ENCODE measurements at regions not wholly inside any gene's neighbourhood (a gene's known extent, or its start where the extent isn't known, plus 50 kb on each side); places are given as distances from the start of the nearest gene placed in this dataset.
"Not testable (repeated sequence)": the region's sequence is repeated elsewhere in the genome, so short reads cannot be mapped to it uniquely, and the experiment has no call there.

DNA sequence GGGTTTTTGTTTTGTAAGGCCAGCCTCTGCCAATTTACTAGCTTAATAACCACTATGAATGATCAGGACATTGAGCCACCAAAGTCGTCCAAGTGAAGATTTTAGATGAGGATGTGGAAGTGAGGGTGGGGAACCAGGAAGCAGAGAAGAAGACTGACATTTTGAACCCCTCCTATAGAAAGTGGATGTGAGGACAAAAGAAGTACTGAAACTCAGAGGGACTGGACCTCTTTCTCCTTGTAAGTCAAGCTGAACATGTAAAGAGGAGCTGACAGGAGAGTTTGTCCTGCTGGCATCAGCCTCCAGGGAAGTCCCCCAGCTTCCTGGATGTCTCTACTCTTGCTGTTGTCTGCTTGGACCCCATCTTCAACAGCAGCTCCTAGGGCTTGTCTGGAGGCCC, 338.2 kb upstream of the NCAM1 start:
- TF ChIP-seq, protein P1, sequence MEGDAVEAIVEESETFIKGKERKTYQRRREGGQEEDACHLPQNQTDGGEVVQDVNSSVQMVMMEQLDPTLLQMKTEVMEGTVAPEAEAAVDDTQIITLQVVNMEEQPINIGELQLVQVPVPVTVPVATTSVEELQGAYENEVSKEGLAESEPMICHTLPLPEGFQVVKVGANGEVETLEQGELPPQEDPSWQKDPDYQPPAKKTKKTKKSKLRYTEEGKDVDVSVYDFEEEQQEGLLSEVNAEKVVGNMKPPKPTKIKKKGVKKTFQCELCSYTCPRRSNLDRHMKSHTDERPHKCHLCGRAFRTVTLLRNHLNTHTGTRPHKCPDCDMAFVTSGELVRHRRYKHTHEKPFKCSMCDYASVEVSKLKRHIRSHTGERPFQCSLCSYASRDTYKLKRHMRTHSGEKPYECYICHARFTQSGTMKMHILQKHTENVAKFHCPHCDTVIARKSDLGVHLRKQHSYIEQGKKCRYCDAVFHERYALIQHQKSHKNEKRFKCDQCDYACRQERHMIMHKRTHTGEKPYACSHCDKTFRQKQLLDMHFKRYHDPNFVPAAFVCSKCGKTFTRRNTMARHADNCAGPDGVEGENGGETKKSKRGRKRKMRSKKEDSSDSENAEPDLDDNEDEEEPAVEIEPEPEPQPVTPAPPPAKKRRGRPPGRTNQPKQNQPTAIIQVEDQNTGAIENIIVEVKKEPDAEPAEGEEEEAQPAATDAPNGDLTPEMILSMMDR (IDR thresholded peaks at IDR 0.05; ENCODE audit: borderline replicate concordance, insufficient read depth, low read depth, low read length), result no peak
- no peak overlapping the region for H3K4me3 ChIP-seq (ENCODE audit: low read depth, low read length)

DNA sequence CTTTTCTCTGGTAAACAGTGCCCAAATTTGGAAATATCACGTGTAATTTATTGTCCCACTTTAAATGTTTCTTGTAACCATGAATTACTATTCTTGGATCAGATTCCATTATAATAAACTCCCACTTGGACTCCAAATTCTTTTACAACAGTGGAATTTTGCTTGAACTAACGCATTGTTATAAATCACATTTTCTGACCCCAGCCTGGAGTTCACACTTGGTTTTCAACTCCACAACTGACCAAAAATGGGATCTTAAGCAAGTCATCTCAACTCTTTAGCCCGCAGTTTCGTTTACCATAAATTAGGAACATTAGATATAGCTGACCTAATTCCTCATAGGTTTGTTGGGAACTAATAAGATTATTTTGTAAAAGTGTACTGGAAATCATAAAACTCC, 336.8 kb upstream of the NCAM1 start:
- TF ChIP-seq, protein P1 (IDR thresholded peaks at IDR 0.05; ENCODE audit: borderline replicate concordance, insufficient read depth, low read depth, low read length), result no peak
- H3K4me3 ChIP-seq (ENCODE audit: low read depth, low read length), result no peak overlapping the region

DNA sequence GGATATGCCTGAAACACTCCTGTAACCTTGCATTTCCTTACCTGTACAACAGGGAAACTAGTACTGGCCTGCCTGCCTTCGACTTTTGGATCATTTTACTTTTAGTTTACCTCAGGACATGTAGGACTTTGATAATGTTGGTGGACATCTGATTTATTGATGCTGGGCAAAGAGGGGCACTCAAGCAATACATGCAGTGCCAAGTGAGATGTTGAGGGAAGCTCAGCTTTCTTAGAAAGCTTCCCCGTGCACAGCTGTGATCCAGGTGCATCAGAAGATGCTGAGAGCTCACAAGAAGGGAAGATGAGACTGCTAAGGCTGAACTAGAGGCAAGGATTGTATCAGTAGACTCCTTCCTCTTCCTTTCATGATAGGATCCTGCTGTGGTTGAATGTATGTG, 336.2 kb upstream of the NCAM1 start:
- H3K4me3 ChIP-seq (ENCODE audit: low read depth, low read length), result not testable (repeated sequence)

DNA sequence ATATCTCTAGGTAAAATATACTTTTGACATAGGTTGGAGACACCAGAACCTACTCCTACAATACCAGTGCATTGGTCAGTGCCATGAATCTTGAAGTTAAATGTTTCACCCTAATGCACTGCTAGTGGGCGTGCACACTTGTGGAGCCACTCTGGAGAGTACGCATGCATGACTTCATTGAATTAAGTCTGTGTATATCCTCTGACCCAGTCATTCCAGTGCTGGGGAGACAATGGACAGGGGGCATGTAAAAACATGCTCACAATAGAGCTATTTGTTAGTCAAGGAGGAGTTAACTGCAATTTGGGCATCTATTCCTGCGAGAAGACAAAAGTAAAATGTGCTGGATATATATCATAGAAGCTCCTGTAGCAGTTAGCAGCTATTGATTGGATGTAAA, 335.4 kb upstream of the NCAM1 start:
- TF ChIP-seq, protein P1 (IDR thresholded peaks at IDR 0.05; ENCODE audit: borderline replicate concordance, insufficient read depth, low read depth, low read length), result no peak
- H3K4me3 ChIP-seq (ENCODE audit: low read depth, low read length), result no peak overlapping the region

DNA sequence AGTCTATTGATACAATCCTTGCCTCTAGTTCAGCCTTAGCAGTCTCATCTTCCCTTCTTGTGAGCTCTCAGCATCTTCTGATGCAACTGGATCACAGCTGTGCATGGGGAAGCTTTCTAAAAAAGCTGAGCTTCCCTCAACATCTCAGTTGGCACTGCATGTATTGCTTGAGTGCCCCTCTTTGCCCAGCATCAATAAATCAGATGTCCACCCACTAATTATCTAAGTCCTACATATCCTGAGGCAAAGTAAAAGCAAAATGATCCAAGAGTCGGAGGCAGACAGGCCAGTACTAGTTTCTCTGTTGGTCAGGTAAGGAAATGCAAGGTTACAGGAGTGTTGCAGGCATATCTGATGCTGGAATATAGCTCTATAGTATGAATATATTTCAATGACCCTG, 334.5 kb upstream of the NCAM1 start:
- no peak overlapping the region for H3K4me3 ChIP-seq (ENCODE audit: low read depth, low read length)
- TF ChIP-seq, protein P1 (IDR thresholded peaks at IDR 0.05; ENCODE audit: borderline replicate concordance, insufficient read depth, low read depth, low read length), result no peak

DNA sequence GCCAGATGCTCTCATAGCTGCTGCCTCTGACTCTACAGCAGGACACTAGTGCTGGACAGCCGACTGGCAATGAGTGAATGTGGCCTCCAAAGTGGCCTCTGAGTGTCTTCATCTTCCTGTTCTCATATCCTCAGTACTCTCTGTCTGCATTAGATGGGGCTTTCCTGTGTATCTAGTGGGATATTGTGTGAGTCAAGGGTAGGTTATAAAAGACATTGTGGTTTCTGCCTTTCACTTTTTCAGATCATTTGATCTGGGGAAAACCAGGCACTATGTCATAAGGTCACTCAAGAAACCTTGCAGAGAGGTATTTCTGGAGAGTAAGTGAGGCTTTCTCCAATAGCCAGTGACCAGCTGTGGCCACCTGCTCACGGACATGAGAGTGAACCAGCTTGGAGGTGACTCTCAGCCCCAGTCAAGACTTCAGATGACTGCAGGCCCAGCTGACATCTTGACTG, 333.6 kb upstream of the NCAM1 start:
- H3K4me3 ChIP-seq (ENCODE audit: low read depth, low read length), result no peak overlapping the region
- TF ChIP-seq, protein P1 (IDR thresholded peaks at IDR 0.05; ENCODE audit: borderline replicate concordance, insufficient read depth, low read depth, low read length), result no peak

DNA sequence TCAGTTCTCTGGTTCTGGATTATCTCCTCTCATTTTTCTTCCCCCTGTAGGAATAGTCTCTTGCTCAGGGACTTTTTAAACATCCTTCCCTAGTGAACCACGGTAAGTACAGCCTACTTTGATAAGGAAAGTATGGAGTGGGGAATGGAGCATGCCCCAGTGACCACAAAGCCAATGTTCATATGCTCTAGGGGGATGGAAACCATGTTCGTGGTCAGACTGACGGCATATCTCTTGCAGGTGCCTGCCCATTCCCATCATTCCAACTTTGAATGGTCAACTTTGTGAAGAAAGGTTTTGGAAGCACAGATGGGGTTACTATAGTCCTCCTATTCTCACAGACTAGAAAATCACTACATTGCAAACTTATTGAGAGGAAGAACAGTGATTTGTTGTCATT, 332.5 kb upstream of the NCAM1 start:
- TF ChIP-seq, protein P1 (IDR thresholded peaks at IDR 0.05; ENCODE audit: borderline replicate concordance, insufficient read depth, low read depth, low read length), result no peak
- no peak overlapping the region for H3K4me3 ChIP-seq (ENCODE audit: low read depth, low read length)

DNA sequence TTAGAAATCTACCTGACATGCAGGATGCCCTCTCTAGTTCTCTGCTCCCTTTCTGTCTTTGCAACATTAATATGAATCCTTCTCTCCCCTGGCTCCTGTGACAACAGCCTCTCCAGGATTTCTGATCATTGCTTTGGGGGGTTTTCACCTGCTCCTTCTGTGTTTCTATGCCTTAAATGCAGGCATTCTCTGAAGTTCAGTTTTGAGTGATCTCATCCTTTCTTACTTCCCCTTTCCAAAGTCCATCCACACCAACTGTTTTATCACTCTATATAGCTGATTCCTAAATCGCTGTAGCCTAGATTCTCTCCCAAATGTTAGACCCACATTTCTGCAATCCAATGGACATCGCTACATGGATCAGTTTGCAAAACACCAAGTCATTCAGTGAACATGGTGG, 330.7 kb upstream of the NCAM1 start:
- no peak overlapping the region for H3K4me3 ChIP-seq (ENCODE audit: low read depth, low read length)
- TF ChIP-seq, protein P1 (IDR thresholded peaks at IDR 0.05; ENCODE audit: borderline replicate concordance, insufficient read depth, low read depth, low read length), result no peak
